HG03432 (cell line): ENCODE measurements at regions not wholly inside any gene's neighbourhood (a gene's known extent, or its start where the extent isn't known, plus 50 kb on each side); places are given as distances from the start of the nearest gene placed in this dataset.
"Not testable (repeated sequence)": the region's sequence is repeated elsewhere in the genome, so short reads cannot be mapped to it uniquely, and the experiment has no call there.

Experiments used
- ATAC-seq: cut with Tn5 transposase; IDR thresholded peaks from one replicate; pipeline ENCODE4 v1.9.1; 2021; ENCODE audit warnings: mild to moderate bottlenecking, moderate library complexity; ENCODE audit not compliant: unreplicated experiment

DNA sequence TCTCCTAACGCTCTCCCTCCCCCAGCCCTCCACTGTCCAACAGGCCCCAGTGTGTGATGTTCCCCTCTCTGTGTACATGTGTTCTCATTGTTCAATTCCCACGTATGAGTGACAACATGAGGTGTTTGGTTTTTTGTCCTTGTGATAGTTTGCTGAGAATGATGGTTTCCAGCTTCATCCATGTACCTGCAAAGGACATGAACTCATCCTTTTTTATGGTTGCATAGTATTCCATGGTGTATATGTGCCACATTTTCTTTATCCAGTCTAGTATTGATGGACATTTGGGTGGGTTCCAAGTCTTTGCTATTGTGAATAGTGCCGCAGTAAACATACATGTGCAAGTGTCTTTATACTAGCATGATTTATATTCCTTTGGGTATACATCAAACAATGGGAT lies 347.4 kb downstream of the MAGEE1 start:
- ATAC-seq, result not testable (repeated sequence)

DNA sequence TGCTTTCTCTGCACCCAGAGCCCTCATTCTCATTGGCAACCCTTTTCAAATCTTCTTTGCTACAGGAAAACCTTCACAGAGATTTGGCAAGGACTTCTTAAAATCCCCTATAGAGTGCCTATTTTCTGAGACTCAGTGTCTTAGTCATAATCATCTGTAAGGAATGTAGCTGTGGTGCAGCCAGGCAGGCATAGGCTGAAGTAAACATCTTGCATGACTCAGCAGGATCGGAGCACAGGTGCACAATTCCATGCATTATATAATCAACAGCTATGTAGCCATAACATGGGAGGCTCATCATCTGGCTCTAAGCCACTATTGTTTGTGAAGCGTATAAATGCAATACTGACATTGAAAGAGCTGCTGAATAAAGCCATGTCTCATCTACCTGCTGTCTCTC lies 368.8 kb downstream of the MAGEE1 start:
- ATAC-seq, result no peak

DNA sequence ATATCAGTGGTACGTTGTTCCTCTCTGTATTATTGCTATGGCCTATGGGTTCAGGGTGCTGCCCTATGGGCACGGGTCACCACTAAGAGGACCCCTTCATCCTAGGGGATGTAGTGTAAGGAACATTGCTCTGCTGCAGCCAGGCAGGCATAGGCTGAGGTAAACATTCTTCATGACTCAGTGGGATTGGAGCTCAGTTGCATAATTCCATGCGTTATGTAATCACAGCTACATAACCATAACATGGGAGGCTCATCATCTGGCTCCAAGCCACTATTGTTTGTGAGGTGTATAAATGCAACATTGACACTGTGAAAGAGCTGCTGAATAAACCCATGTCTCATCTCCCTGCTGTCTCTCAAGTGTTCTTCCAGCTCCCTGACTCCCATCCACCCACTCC lies 375.2 kb downstream of the MAGEE1 start:
- ATAC-seq, result no peak

GRCh38 chrX:76815754-76816153 lies 388.2 kb downstream of the MAGEE1 start:
- no peak for ATAC-seq

GRCh38 chrX:76817279-76817678 lies 389.8 kb downstream of the MAGEE1 start:
- not testable (repeated sequence) for ATAC-seq

DNA sequence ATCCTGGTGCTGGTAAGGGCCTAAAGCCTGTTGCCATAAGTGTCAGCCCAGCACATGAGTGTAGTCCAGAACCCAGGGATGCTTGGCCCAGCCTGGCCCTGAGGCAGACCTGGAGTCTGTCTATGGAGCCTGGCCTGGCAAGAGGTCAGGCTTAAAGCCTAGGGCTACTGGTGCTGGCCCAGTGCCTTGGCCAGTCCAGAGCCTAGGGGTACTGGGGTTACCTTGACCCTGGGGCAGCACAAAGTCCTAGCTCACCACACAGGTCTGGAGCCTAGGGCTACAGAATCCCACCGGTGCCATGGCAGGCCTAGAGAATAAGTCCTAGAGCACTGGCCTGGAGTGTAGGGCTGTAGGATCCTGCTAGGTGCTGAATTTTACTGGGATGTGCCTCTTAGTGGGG lies 393.8 kb downstream of the MAGEE1 start:
- ATAC-seq, result no peak

DNA sequence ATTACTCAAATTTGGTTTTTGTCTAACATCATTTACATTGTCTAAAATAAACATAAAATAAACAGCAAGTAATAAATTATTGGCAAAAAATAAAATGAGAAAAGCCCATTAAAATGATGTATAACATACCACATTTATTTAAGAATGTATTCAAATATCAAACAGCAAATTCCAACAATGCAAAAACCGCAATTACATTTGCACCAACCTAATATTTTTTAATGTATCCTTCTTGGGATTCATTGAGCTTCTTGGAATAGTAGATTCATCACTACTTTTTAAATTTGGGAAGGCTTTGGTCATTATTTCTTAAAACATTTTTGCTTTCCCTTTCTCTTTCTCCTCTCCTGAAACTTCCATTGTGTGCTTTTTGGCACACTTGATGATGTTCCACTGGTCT lies 400.2 kb downstream of the MAGEE1 start:
- no peak for ATAC-seq

GRCh38 chrX:76840902-76841301 lies 413.4 kb downstream of the MAGEE1 start:
- not testable (repeated sequence) for ATAC-seq

- no peak for ATAC-seq
These were observed 423.3 kb downstream of the MAGEE1 start for GRCh38 chrX:76850851-76851250.

DNA sequence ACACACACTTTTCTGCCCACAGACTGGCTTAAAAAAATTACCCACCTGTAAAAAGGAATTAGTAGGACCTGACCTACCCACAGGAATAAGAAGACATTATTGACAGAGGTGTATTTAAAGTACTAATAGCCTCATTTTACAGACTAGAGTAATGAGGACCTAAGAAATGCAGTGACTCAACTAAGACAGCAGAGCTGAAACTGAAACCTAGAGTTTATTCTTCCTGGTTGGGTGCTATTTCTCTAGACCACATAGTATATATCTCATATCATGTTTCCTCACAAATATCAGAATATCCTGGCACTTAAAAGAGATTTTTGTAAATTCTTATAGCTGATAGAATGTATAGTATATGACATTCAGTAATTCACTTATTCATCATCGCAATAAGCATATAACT lies 435.0 kb downstream of the MAGEE1 start:
- no peak for ATAC-seq

- no peak for ATAC-seq
These were observed 466.4 kb downstream of the MAGEE1 start for GRCh38 chrX:76893930-76894329.

GRCh38 chrX:76915836-76916235 lies 488.3 kb downstream of the MAGEE1 start:
- ATAC-seq, result no peak

GRCh38 chrX:76918033-76918432 lies 490.5 kb downstream of the MAGEE1 start:
- no peak for ATAC-seq

GRCh38 chrX:76919761-76920160 lies 492.3 kb downstream of the MAGEE1 start:
- no peak for ATAC-seq

GRCh38 chrX:76920607-76921006 lies 493.1 kb downstream of the MAGEE1 start:
- no peak for ATAC-seq

- ATAC-seq, result no peak
These were observed 493.7 kb downstream of the MAGEE1 start for GRCh38 chrX:76921176-76921575.

DNA sequence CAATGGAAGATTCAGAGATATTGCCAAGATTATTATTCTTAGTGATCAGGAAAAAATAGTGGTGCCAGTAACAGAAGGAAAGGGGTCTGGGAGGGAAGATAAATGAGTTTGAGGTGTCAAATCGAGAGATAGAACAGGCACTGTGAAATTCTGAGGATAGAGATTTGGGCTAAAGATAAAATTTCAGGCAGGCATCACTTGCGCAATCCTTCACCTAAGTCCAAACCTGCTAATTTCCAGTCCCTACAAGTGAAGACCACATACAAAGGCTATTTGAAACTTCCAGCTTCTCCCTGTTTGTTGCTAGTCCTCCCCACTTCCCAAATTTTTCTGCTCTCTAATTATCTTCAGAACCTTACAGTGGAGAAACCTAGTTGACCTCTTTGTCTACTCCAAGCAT lies 494.6 kb downstream of the MAGEE1 start:
- ATAC-seq, result no peak

DNA sequence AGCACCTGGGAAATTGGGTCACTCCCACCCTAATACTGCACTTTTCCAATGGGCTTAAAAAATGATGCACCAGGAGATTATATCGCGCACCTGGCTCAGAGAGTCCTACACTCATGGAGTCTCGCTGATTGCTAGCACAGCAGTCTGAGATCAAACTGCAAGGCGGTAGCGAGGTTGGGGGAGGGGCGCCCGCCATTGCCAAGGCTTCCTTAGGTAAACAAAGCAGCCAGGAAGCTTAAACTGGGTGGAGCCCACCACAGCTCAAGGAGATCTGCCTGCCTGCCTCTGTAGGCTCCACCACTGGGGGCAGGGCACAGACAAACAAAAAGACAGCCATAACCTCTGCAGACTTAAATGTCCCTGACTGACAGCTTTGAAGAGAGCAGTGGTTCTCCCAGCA lies 497.1 kb downstream of the MAGEE1 start:
- not testable (repeated sequence) for ATAC-seq

GRCh38 chrX:76931518-76931917 lies 504.0 kb downstream of the MAGEE1 start:
- ATAC-seq, result peak; percentile 74

DNA sequence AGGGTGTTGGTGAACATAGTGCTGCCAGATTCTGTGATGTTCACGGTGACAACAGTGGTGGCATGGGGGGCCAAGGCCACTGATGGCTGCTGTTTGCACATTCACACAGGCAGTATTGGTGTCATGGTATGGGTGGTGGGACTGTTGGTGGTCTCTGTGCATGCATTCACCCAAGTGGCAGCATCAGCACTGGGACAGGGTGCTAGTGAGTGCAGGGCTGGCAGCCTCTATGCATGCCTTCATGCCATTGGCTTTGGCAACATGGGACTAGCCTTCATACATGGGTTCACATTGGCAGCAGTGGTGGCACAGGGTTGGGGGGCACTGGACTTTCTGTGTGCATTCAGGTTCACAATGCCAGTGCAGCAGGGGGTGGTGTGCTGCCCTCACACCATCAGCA lies 489.7 kb upstream of the FGF16 start:
- no peak for ATAC-seq

- peak; percentile 72 for ATAC-seq
These were observed 475.5 kb upstream of the FGF16 start for GRCh38 chrX:76971393-76972376.

GRCh38 chrX:76977452-76977851 lies 469.7 kb upstream of the FGF16 start:
- ATAC-seq, result no peak

DNA sequence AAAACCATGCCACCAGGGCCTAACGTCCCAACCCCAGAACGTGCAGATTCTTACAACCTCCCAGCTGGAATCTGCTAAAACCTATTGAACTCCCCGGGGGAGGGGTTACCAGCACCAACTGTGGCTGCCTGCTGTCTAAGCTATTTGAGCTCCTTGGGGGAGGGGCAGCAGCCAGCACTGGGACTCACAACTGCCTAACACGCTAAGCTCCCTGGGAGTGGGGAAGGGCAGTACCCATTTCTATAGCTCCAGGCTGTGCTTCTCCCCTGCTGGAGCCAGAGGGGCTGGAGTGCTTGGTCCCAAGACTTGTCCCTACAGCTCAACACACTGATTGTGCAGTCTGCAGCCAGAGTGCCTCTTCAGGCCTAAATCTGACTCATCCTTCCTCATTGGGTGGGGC lies 459.8 kb upstream of the FGF16 start:
- ATAC-seq, result no peak
